ENCODE measurements at regions not wholly inside any gene's neighbourhood (a gene's known extent, or its start where the extent isn't known, plus 50 kb on each side); places are given as distances from the start of the nearest gene placed in this dataset.

DNA sequence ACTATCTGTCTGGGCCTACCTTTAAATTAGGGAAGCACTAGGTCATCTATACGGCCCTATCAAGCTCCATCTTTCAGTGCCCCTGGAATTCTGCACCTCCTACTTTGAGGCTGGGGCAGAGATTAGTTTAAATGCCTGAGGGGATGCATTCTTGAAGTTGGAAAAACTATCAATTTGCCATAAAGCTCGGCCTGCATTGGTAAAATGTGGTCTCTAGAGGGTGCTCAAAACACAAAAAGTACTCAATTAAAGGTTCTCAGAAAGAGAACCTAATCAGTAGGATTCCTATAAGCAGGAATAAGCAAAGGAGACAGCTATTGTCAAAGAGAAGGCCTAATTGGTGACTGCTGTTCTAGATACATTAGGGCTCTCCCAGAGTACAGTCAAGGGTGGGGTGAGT lies 111.7 kb downstream of the AMER1 start:
- TF ChIP-seq, protein P1, sequence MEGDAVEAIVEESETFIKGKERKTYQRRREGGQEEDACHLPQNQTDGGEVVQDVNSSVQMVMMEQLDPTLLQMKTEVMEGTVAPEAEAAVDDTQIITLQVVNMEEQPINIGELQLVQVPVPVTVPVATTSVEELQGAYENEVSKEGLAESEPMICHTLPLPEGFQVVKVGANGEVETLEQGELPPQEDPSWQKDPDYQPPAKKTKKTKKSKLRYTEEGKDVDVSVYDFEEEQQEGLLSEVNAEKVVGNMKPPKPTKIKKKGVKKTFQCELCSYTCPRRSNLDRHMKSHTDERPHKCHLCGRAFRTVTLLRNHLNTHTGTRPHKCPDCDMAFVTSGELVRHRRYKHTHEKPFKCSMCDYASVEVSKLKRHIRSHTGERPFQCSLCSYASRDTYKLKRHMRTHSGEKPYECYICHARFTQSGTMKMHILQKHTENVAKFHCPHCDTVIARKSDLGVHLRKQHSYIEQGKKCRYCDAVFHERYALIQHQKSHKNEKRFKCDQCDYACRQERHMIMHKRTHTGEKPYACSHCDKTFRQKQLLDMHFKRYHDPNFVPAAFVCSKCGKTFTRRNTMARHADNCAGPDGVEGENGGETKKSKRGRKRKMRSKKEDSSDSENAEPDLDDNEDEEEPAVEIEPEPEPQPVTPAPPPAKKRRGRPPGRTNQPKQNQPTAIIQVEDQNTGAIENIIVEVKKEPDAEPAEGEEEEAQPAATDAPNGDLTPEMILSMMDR (IDR thresholded peaks at IDR 0.05), result peak in 2 of 6 experiments; percentile 8 to 22
- TF ChIP-seq POLR2A (IDR thresholded peaks at IDR 0.05), result no peak

All from thyroid gland (tissue), 4 donors.